Neural crest cell (in vitro differentiated cells): ENCODE measurements at regions not wholly inside any gene's neighbourhood (a gene's known extent, or its start where the extent isn't known, plus 50 kb on each side); places are given as distances from the start of the nearest gene placed in this dataset.
A peak's percentile ranks its signal among the peaks of the same experiment; 100 is the strongest.

Source experiments
- DNase-seq: peaks from one replicate; pipeline ENCODE4 v3.0.0; 2021; ENCODE audit warnings: low read depth, mixed read lengths, low spot score
- H3K27ac Mint-ChIP-seq: one replicate; pipeline ENCODE4 v1.8.0; 2021; ENCODE audit warnings: mild to moderate bottlenecking, mixed read lengths; ENCODE audit not compliant: unreplicated experiment
- H3K27me3 Mint-ChIP-seq: 2 replicates; pipeline ENCODE4 v1.8.0; 2021; ENCODE audit warnings: low read depth, mild to moderate bottlenecking, mixed read lengths
- H3K36me3 Mint-ChIP-seq: 2 replicates; pipeline ENCODE4 v1.8.0; 2021; ENCODE audit warnings: low read depth, mild to moderate bottlenecking, mixed read lengths
- H3K4me1 Mint-ChIP-seq: 2 replicates; pipeline ENCODE4 v1.8.0; 2021; ENCODE audit warnings: mixed read lengths
- H3K4me3 Mint-ChIP-seq: one replicate; pipeline ENCODE4 v1.8.0; 2021; ENCODE audit warnings: mild to moderate bottlenecking, mixed read lengths
- H3K9me3 Mint-ChIP-seq: 2 replicates; pipeline ENCODE4 v1.8.0; 2021; ENCODE audit warnings: mixed read lengths
- TF ChIP-seq, protein P1 (sequence below): fragments of 200-600 bp; sonication (generic); conservative IDR thresholded peaks from 2 replicates; pipeline ENCODE4 v1.5.0; 2021; ENCODE audit warnings: antibody characterized with exemption, mild to moderate bottlenecking

DNA sequence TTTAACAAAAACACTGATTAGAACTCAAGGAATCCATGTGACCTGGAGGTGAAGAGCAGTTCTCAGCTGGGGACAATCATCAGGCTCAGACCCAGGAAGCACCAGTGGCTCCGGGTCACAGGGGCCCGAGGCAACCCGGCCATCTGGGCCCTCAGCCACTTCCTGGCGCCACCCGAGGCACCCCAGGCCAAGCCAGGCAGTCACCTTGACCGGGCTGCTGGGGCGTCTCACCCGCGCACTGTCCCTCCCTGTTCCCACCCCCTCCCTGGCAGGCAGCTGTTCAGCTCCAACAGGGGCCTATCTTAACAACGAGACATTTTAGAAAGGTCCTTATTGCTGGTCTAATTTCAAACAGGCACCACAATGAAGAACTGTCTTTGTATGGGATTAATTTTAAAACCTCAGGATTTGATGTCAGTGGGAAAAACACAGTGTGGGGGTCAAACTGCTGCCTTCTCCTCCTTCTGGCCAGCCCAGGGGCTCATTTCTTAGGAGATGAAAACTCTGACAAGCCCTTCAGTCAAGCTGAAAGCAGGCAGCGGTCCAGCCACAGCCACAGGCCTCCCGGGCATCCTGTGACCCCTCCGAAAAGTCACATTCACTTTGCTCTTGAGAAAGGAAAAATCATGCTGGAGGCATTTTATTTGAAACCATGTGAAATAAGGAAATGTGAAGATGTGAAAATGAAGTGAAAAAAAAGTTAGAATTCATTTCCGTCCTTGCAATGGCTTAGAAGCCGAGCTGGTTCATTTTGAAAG, 83.3 kb downstream of the KCTD15 start:
- Mint-ChIP-seq H3K4me1 (peaks cover 72% of the 10 kb centered on the region), H3K27me3 (peaks cover 3% of the 10 kb centered on the region), H3K9me3 (no peaks in the 10 kb centered on the region), H3K4me3 (peak overlapping the region; percentile 72), H3K36me3 (no peaks in the 10 kb centered on the region), H3K27ac (peak overlapping the region; percentile 62)
- TF ChIP-seq, protein P1, sequence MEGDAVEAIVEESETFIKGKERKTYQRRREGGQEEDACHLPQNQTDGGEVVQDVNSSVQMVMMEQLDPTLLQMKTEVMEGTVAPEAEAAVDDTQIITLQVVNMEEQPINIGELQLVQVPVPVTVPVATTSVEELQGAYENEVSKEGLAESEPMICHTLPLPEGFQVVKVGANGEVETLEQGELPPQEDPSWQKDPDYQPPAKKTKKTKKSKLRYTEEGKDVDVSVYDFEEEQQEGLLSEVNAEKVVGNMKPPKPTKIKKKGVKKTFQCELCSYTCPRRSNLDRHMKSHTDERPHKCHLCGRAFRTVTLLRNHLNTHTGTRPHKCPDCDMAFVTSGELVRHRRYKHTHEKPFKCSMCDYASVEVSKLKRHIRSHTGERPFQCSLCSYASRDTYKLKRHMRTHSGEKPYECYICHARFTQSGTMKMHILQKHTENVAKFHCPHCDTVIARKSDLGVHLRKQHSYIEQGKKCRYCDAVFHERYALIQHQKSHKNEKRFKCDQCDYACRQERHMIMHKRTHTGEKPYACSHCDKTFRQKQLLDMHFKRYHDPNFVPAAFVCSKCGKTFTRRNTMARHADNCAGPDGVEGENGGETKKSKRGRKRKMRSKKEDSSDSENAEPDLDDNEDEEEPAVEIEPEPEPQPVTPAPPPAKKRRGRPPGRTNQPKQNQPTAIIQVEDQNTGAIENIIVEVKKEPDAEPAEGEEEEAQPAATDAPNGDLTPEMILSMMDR, result no peak
- peak; percentile 29 for DNase-seq

DNA sequence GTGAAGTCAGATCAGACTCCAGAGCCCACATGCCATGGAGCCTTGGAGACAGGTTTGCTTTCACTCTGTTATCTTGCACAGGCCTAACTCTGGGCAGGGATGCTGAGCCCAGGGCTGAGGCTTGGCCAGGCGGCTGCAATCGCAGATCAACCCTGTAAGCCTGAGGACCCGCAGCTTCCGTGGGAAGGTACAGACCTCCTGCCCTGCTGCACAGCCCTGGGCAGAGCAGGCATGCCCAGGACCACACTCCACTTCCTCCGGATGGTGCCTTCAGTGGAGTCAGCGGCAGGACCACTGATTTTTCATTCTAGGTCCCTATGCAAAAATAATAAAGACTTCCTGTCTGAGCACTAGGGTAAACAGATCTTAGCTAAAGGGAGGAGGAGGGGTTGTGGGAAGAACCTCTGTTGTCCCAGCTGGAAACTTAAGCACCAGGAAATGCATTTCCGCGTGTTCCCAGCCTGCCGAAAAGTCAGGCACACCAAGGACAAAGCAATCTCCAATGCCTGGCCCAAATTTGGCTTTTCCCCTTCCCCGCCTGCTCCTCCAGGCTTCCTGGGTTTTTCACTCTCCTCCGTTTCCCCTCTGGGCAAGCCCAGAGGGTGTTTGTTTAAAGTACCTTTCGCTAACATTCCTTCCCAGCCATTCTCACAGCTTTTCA, 87.3 kb downstream of the KCTD15 start:
- Mint-ChIP-seq H3K27me3 (peaks cover 3% of the 10 kb centered on the region), H3K9me3 (no peaks in the 10 kb centered on the region), H3K36me3 (no peaks in the 10 kb centered on the region), H3K4me3 (peak overlapping the region; percentile 5), H3K27ac (peak overlapping the region; percentile 79), H3K4me1 (peaks cover 56% of the 10 kb centered on the region)
- TF ChIP-seq, protein P1, result no peak
- no peak for DNase-seq

DNA sequence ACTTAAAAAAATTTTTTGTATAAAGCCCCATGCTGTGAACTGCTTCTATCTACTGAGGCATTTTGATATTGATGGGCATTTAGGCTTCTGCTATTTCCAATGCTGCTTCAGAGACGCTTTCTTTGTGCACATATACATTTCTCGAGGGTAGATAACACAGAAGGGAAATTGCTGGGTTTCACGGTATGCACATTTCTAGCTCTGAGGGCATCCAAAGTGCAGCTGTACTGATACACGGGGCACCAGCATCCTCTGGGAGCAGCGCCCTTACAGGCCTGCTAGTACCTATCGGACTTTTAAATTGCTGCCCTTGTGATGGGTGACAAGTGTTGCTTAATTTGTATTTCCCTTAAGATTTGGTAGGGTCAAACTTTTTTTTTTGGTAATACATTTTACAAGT, 88.6 kb downstream of the KCTD15 start:
- Mint-ChIP-seq H3K27ac (no peak overlapping the region), H3K36me3 (no peaks in the 10 kb centered on the region), H3K4me1 (peaks cover 46% of the 10 kb centered on the region), H3K27me3 (peaks cover 3% of the 10 kb centered on the region), H3K9me3 (no peaks in the 10 kb centered on the region), H3K4me3 (no peak overlapping the region)
- TF ChIP-seq, protein P1, result no peak
- no peak for DNase-seq

DNA sequence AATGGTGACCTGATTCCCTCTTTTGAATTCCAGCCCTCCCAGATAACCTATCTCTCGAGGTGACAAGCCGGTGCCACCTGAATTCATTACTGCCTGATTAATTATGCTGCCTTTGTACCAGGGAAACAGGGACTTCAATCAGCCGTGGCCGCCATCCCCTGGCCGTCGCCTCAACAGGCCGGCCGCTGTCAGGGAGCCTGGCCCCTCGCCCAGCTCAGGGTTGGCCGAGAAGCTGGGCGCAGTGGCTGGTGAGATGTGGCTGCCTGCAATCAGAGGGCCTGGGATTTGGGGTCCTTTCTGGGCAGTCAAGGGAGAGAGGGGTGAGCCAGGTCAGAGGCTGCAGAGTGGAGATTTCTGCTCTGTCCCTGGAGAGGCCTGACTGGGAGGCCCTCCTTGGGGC, 91.2 kb downstream of the KCTD15 start:
- H3K27ac Mint-ChIP-seq, result peak overlapping the region; percentile 12
- no peaks in the 10 kb centered on the region for H3K9me3 Mint-ChIP-seq
- TF ChIP-seq, protein P1, result no peak

DNA sequence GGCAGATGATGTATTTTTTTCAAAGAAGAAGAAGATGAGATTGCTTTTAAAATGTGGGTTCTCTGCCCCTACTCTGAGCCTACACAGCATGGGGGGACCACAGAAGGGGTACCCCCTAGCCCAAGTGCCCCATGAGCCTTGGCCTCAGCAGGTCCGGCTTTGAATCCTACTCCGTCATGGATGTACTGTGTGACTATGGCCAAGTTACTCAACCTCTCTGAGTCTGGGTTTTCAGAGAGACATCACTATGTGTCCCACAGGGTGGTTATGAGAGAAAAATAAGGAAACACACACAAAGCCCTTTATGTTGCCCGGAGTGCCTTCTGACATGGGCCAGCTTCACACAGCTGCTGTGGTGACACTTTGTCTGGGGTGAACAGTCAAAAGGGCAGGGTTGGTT, 92.0 kb downstream of the KCTD15 start:
- no peak overlapping the region for H3K4me3 Mint-ChIP-seq
- DNase-seq, result no peak
- peaks cover 27% of the 10 kb centered on the region for H3K4me1 Mint-ChIP-seq
- H3K27ac Mint-ChIP-seq, result no peak overlapping the region
- TF ChIP-seq, protein P1, result no peak
- H3K9me3 Mint-ChIP-seq, result no peaks in the 10 kb centered on the region
- H3K36me3 Mint-ChIP-seq, result no peaks in the 10 kb centered on the region
- H3K27me3 Mint-ChIP-seq, result peaks cover 3% of the 10 kb centered on the region

More for the DNA sequence above, 91.2 kb downstream of the KCTD15 start:
- no peak for DNase-seq
- H3K36me3 Mint-ChIP-seq, result no peaks in the 10 kb centered on the region
- H3K4me3 Mint-ChIP-seq, result no peak overlapping the region
- peaks cover 34% of the 10 kb centered on the region for H3K4me1 Mint-ChIP-seq
- peaks cover 3% of the 10 kb centered on the region for H3K27me3 Mint-ChIP-seq
